ENCODE measurements at regions not wholly inside any gene's neighbourhood (a gene's known extent, or its start where the extent isn't known, plus 50 kb on each side); places are given as distances from the start of the nearest gene placed in this dataset.

GRCh38 chr3:135382188-135382587 is 583.3 kb upstream of the PPP2R3A start:
- TF ChIP-seq TAF1 (IDR thresholded peaks at IDR 0.05; ENCODE audit: low read depth, low read length) (no peak), POLR2A (IDR thresholded peaks at IDR 0.05; ENCODE audit: low read depth, low read length) (no peak)

All from GM12891 (cell line).